Mesendoderm (in vitro differentiated cells): ENCODE measurements at regions not wholly inside any gene's neighbourhood (a gene's known extent, or its start where the extent isn't known, plus 50 kb on each side); places are given as distances from the start of the nearest gene placed in this dataset.
"Not testable (repeated sequence)": the region's sequence is repeated elsewhere in the genome, so short reads cannot be mapped to it uniquely, and the experiment has no call there.

ENCODE experiments used
- DNase-seq: peaks from one replicate; pipeline ENCODE4 v3.0.0; 2013
- H2AK5ac ChIP-seq: 2 replicates; pipeline ENCODE4 v1.6.1; 2013; ENCODE audit warnings: low read length, inconsistent platforms
- H2BK120ac ChIP-seq: 2 replicates; pipeline ENCODE4 v1.6.1; 2013; ENCODE audit warnings: low read depth, mild to moderate bottlenecking, low read length, moderate library complexity, mixed read lengths
- H2BK15ac ChIP-seq: replicated peaks from 2 replicates; pipeline ENCODE4 v1.6.1; 2013; ENCODE audit warnings: low read depth, mild to moderate bottlenecking, moderate library complexity
- H2BK5ac ChIP-seq: 2 replicates; pipeline ENCODE4 v1.6.1; 2013; ENCODE audit warnings: low read length, inconsistent platforms
- H3K18ac ChIP-seq: 2 replicates; pipeline ENCODE4 v1.6.1; 2013; ENCODE audit warnings: mild to moderate bottlenecking, low read length, mixed read lengths
- H3K23ac ChIP-seq: one replicate; pipeline ENCODE4 v1.6.1; 2013; ENCODE audit warnings: low read length
- H3K27ac ChIP-seq: 2 replicates; pipeline ENCODE4 v1.5.1; 2013; ENCODE audit warnings: low read depth, mild to moderate bottlenecking, inconsistent platforms, low read length, moderate library complexity
- H3K27me3 ChIP-seq: 2 replicates; pipeline ENCODE4 v1.6.1; 2013; ENCODE audit warnings: low read length, control low read depth, mild to moderate bottlenecking, inconsistent platforms; ENCODE audit not compliant: insufficient read depth, poor library complexity
- H3K36me3 ChIP-seq: 2 replicates; pipeline ENCODE4 v1.6.1; 2013; ENCODE audit warnings: low read length, inconsistent platforms; ENCODE audit not compliant: control insufficient read depth, insufficient read depth
- H3K4ac ChIP-seq: one replicate; pipeline ENCODE4 v1.6.1; 2013; ENCODE audit warnings: low read depth, mild to moderate bottlenecking, low read length, moderate library complexity
- H3K4me1 ChIP-seq: 2 replicates; pipeline ENCODE4 v1.6.1; 2013; ENCODE audit warnings: low read depth, low read length, inconsistent platforms; ENCODE audit not compliant: control insufficient read depth
- H3K4me2 ChIP-seq: 2 replicates; pipeline ENCODE4 v1.6.1; 2013; ENCODE audit warnings: low read length
- H3K4me3 ChIP-seq: 2 replicates; pipeline ENCODE4 v1.5.1; 2013; ENCODE audit warnings: mild to moderate bottlenecking, low read length
- H3K56ac ChIP-seq: one replicate; pipeline ENCODE4 v1.6.1; 2013; ENCODE audit warnings: low read length
- H3K79me1 ChIP-seq: 2 replicates; pipeline ENCODE4 v1.6.1; 2013; ENCODE audit warnings: low read length, inconsistent platforms
- H3K79me2 ChIP-seq: 2 replicates; pipeline ENCODE4 v1.6.1; 2013; ENCODE audit warnings: mild to moderate bottlenecking, low read length; ENCODE audit not compliant: control insufficient read depth, insufficient read depth
- H3K9ac ChIP-seq: 2 replicates; pipeline ENCODE4 v1.6.1; 2013; ENCODE audit warnings: low read length, inconsistent platforms
- H4K5ac ChIP-seq: one replicate; pipeline ENCODE4 v1.6.1; 2013; ENCODE audit warnings: low read length
- H4K8ac ChIP-seq: one replicate; pipeline ENCODE4 v1.6.1; 2013; ENCODE audit warnings: low read depth, mild to moderate bottlenecking, control low read depth, low read length, moderate library complexity
- whole genome bisulfite sequencing: extraction: QIAGEN DNeasy Blood & Tissue Kit; methylation state at CpG from one replicate; pipeline ENCODE4 v1.1.7; 2013; ENCODE audit warnings: low lambda C conversion rate, missing lambda C conversion rate; ENCODE audit not compliant: insufficient coverage; ENCODE audit errors: extremely low coverage; 5-methylcytosine and 5-hydroxymethylcytosine counted together

DNA sequence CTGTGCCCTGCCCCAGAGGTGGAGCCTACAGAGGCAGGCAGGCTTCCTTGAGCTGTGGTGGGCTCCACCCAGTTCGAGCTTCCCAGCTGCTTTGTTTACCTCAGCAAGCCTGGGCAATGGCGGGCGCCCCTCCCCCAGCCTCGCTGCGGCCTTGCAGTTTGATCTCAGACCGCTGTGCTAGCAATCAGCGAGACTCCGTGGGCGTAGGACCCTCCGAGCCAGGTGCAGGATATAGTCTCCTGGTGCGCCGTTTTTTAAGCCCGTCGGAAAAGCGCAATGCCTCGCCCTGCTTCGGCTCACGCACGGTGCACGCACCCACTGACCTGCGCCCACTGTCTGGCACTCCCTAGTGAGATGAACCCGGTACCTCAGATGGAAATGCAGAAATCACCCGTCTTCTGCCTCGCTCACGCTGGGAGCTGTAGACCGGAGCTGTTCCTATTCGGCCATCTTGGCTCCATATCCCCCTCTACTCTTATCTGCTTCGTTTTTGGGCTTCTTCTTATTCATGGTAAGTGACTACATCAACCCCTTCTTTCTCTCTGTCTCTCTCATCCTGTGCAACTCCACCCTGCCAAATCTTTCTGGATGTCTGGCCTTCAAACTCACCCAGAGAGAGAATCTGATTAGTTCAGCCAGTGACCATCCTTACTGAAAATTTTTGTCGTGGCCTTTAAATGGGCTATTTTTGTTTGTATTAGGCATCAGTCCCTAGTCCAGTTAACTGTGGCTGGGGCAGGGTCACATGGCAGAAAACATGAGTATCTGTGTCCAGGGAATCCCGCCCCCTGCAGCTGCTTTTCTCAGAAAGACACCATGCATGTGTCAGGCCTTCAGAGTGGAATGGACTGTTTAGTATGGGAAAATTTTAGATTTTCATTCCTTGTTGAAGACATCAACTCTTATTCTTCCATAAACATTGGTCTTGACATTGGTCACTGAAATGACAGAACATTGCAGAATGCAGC is 204.6 kb downstream of the TMEM167A start:
- H4K5ac ChIP-seq, H3K4me3 ChIP-seq, DNase-seq, H3K18ac ChIP-seq, H2AK5ac ChIP-seq, H3K27me3 ChIP-seq, H3K4ac ChIP-seq, H3K56ac ChIP-seq, H3K79me2 ChIP-seq, H3K27ac ChIP-seq, H3K4me2 ChIP-seq, H3K4me1 ChIP-seq, H2BK5ac ChIP-seq, H4K8ac ChIP-seq, H3K36me3 ChIP-seq, H3K9ac ChIP-seq, H3K23ac ChIP-seq, H2BK120ac ChIP-seq, H2BK15ac ChIP-seq, H3K79me1 ChIP-seq: not testable (repeated sequence)
- no CpG with 5 or more reads among the region's 30 CpGs for WGBS

GRCh38 chr5:82865625-82866024 is 211.6 kb downstream of the TMEM167A start:
- Histone ChIP-seq H3K4me1 (no peaks in the 10 kb centered on the region), H3K4me2 (no peak overlapping the region), H3K27me3 (no peaks in the 10 kb centered on the region), H3K27ac (no peak overlapping the region), H4K8ac (no peak overlapping the region), H3K36me3 (no peaks in the 10 kb centered on the region), H2BK15ac (no peak overlapping the region), H3K9ac (no peak overlapping the region), H2BK5ac (no peak overlapping the region), H2AK5ac (no peak overlapping the region), H2BK120ac (no peak overlapping the region), H3K79me2 (no peaks in the 10 kb centered on the region), H4K5ac (no peak overlapping the region), H3K79me1 (no peaks in the 10 kb centered on the region), H3K4ac (no peak overlapping the region), H3K23ac (no peak overlapping the region), H3K56ac (no peak overlapping the region), H3K18ac (no peak overlapping the region), H3K4me3 (no peak overlapping the region)
- DNase-seq, result no peak
- no CpG with 5 or more reads among the region's 3 CpGs for WGBS

DNA sequence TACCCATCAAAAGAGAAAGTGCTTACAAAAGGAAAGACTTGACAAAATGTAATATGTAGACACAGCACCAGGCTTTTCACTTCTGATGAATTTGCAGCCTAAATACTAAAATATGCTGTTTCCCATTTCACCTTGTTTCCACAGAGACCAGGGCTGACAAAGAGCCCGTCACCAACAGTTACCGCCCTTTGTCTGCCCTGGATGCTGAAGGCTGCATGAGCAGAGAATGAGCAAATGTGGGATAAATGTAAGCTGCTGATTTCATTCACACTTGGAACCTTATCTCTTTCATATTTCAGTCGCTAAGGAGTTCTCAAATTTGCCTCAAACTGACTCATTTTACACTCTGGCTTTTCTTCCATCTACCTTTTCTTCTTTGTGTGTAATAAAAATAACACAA is 213.9 kb downstream of the TMEM167A start:
- Histone ChIP-seq H4K8ac (no peak overlapping the region), H3K36me3 (no peaks in the 10 kb centered on the region), H2BK15ac (no peak overlapping the region), H3K56ac (no peak overlapping the region), H3K79me2 (no peaks in the 10 kb centered on the region), H2AK5ac (no peak overlapping the region), H3K4ac (no peak overlapping the region), H3K27ac (no peak overlapping the region), H3K4me2 (no peak overlapping the region), H3K18ac (no peak overlapping the region), H3K27me3 (no peaks in the 10 kb centered on the region), H4K5ac (no peak overlapping the region), H3K9ac (no peak overlapping the region), H2BK120ac (no peak overlapping the region), H2BK5ac (no peak overlapping the region), H3K4me1 (no peaks in the 10 kb centered on the region), H3K4me3 (no peak overlapping the region), H3K23ac (no peak overlapping the region), H3K79me1 (no peaks in the 10 kb centered on the region)
- no CpG with 5 or more reads among the region's 3 CpGs for WGBS
- no peak for DNase-seq

DNA sequence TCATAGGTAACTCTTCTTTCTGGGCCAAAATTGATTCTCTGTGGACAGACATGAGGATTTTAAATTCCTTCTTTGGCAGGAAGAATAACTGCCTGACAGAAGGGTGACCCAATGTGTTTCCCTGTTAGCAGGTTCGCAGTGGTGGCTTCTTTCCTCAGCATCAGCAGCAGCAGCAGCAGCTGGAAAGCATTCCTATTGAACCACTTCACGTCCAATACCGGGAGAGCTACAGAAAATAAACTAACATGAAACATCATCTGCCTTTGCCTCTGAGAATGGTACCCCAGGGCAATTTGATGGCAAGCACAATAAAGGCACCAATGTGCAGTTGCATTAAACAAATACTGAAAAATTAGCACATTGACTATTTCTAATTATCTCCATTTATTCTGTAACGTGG is 214.5 kb downstream of the TMEM167A start:
- WGBS, result no CpG with 5 or more reads among the region's 4 CpGs
- Histone ChIP-seq H3K56ac (no peak overlapping the region), H3K23ac (no peak overlapping the region), H3K18ac (no peak overlapping the region), H3K4me2 (no peak overlapping the region), H2BK120ac (no peak overlapping the region), H3K9ac (no peak overlapping the region), H3K79me2 (no peaks in the 10 kb centered on the region), H3K79me1 (no peaks in the 10 kb centered on the region), H4K5ac (no peak overlapping the region), H2AK5ac (no peak overlapping the region), H2BK15ac (no peak overlapping the region), H3K4me3 (no peak overlapping the region), H3K27me3 (no peaks in the 10 kb centered on the region), H3K27ac (no peak overlapping the region), H4K8ac (no peak overlapping the region), H3K4me1 (no peaks in the 10 kb centered on the region), H2BK5ac (no peak overlapping the region), H3K4ac (no peak overlapping the region), H3K36me3 (no peaks in the 10 kb centered on the region)
- no peak for DNase-seq

DNA sequence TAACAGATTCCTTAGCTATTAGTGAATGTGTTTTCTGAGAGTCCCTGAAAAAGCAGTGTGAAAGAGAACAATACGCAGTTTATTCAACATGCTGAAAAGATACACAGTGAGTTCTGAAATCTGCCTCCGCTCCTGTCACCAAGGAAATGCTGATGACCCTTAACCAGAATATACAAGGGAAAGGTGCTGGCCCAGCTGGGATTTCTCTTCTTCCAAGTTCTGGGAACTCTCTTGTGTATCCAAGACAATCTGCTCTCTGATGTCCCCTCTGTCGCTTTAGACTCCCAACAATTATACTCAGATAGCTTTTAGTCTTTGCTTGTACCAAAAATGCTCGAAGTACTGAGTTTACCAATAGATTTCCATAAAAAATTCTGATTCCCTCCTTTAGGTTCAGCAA is 214.9 kb downstream of the TMEM167A start:
- no peak overlapping the region for H3K56ac ChIP-seq
- H3K4me3 ChIP-seq, result no peak overlapping the region
- H3K27me3 ChIP-seq, result no peaks in the 10 kb centered on the region
- H2BK120ac ChIP-seq, result no peak overlapping the region
- H3K36me3 ChIP-seq, result no peaks in the 10 kb centered on the region
- no peak for DNase-seq
- H3K23ac ChIP-seq, result no peak overlapping the region
- no peak overlapping the region for H3K18ac ChIP-seq
- H3K79me2 ChIP-seq, result no peaks in the 10 kb centered on the region
- H4K5ac ChIP-seq, result no peak overlapping the region
- no peak overlapping the region for H3K4ac ChIP-seq
- H2BK15ac ChIP-seq, result no peak overlapping the region
- H4K8ac ChIP-seq, result no peak overlapping the region
- H3K9ac ChIP-seq, result no peak overlapping the region
- no peak overlapping the region for H2BK5ac ChIP-seq
- no peak overlapping the region for H3K4me2 ChIP-seq
- WGBS, result no CpG with 5 or more reads among the region's 4 CpGs
- H3K27ac ChIP-seq, result no peak overlapping the region
- H3K4me1 ChIP-seq, result no peaks in the 10 kb centered on the region
- no peaks in the 10 kb centered on the region for H3K79me1 ChIP-seq
- H2AK5ac ChIP-seq, result no peak overlapping the region

DNA sequence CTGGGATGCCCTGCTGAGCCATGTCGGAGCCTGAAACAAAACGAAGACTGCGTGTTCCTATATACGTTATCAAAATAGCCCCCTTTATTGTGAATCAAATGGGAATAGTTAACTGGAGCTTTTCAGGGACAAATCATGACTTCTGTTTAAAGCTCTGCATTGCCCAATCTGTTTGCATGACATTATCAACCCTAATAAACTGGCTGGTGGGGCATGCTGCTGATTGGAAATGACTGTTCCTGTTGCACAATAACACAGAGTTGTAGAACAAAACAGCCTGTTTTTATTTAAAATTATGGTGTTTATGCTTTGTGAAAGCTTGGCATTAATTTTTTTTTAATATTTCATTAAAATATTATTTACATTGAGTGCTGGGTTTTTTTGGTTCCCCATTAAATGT is 215.5 kb downstream of the TMEM167A start:
- Histone ChIP-seq H4K5ac (no peak overlapping the region), H3K4me3 (no peak overlapping the region), H3K4ac (no peak overlapping the region), H2BK15ac (no peak overlapping the region), H3K23ac (no peak overlapping the region), H2BK120ac (no peak overlapping the region), H3K56ac (no peak overlapping the region), H3K79me1 (no peaks in the 10 kb centered on the region), H3K79me2 (no peaks in the 10 kb centered on the region), H2AK5ac (no peak overlapping the region), H3K4me2 (no peak overlapping the region), H3K27ac (no peak overlapping the region), H3K18ac (no peak overlapping the region), H2BK5ac (no peak overlapping the region), H3K36me3 (no peaks in the 10 kb centered on the region), H3K4me1 (no peaks in the 10 kb centered on the region), H3K9ac (no peak overlapping the region), H4K8ac (no peak overlapping the region), H3K27me3 (no peaks in the 10 kb centered on the region)
- no peak for DNase-seq
- no CpG with 5 or more reads among the region's 4 CpGs for WGBS
